ENCODE measurements at regions not wholly inside any gene's neighbourhood (a gene's known extent, or its start where the extent isn't known, plus 50 kb on each side); places are given as distances from the start of the nearest gene placed in this dataset.

- TF ChIP-seq CTCF (IDR thresholded peaks at IDR 0.05; ENCODE audit: insufficient read depth, low read length, poor library complexity, severe bottlenecking): no peak
- TF ChIP-seq EZH2phosphoT487 (conservative IDR thresholded peaks at IDR 0.05; ENCODE audit: low read length): no peak
Observed at GRCh38 chr5:22986281-22986680, 133.1 kb upstream of the CDH12 start.

Data from SU-DHL-6 (cell line).